ENCODE measurements at regions not wholly inside any gene's neighbourhood (a gene's known extent, or its start where the extent isn't known, plus 50 kb on each side); places are given as distances from the start of the nearest gene placed in this dataset.

DNA sequence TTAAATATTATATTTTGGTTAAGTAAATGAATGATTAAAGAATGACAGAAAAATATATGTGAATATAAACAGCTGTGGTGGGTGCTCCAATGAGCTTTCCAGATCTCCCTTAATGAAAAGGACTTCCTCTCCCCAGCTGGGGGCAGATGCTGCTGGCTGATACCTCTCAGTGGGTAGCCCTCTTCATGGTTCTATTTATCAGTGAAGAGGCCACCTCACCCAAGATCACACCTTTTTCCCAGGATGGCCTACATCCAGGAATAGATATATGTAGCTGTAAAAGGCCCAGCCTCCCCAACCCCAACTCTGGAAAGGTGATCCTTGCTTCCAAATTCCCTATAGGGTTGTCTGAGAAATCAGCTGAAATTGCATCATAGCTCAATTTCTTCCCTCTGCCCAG is 135.2 kb upstream of the ACVR2A start:
- FAIRE-seq: no peak

DNA sequence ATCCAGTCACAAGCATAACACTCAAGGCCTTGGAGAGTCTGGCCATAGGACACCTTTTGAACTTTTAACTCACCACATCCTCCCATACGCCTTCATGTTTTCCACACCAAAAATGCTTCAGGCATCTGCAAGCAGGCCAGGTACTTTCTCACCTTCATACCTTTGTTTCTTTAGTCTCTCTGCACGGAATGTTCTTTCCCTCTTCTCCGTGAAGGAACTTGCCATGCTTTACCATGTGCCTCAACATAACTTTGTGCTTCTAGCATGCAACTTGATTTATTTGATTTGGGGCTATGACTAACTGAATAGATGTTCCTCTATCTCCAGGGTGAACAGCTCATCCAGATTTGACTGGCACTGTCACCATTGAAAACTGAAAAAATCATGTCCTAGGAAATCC is 141.7 kb upstream of the ACVR2A start:
- no peak for FAIRE-seq

DNA sequence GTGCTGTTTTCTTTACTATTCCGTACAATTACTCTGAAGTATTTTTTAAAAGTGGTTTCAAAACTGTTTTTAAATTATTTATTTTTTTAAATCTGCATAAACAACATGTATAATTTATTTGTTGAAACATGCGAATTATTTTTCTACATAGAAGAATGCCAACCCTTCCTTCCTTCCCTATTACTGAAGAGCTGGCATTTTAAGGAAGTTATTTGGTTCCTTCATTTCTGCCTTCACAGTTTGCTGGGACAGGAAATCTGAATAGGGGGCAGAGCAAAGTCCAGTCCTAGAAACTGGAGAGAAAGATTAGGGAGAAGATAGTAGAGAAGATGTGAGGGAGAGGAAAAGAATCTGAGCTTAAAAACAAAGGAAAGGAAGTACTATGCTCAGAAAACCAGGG is 146.7 kb upstream of the ACVR2A start:
- no peak for FAIRE-seq

DNA sequence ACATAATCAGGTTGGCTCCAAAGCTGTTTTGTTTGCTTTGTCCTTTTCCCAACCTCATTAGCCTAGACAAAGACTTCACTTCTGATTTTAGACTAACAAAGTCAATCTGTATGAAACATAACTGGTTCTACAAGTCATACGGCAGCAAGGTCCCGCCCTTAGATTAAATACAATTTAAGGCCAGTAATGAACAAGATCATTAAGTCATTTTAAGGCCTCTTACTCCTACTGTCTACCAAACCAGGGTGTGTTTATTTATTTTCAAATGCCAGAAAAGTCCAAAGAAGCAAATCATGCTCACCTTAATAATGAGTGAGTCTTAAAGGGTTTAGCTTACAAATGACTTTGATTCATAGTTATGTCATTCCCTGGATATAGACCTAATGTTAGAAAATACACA is 148.4 kb upstream of the ACVR2A start:
- FAIRE-seq: no peak

DNA sequence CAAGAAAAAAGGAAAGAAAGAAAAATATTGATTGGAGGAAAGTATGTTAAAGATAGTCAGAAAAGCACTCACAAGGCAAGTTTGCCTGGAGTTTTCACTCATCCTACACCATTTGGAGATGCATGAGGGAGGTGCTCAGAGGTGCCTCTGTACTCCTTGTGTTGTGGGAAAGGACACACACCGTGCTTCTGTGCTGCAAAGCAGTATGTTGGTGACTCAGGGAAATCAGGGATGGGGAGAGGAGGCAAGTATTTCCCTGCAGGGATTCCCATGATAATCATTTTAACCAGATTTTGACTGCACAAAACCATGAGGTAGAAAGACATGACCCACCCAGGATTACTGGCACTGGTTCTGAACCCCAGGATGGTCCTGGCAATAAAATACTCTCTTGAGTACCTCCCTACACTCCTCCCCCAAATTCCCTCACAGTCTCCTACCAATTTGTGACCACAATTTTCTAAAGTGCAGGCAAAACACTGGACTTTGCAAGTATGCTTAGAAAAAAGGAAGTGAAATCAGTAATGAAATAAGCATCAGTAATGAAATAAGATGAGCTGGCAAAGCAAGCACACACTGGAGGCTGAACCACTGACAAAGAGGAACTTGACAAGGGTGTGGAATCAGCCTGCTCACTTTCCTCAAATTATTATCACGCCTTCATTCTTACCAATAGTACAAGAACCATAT is 155.5 kb upstream of the ACVR2A start:
- no peak for FAIRE-seq

DNA sequence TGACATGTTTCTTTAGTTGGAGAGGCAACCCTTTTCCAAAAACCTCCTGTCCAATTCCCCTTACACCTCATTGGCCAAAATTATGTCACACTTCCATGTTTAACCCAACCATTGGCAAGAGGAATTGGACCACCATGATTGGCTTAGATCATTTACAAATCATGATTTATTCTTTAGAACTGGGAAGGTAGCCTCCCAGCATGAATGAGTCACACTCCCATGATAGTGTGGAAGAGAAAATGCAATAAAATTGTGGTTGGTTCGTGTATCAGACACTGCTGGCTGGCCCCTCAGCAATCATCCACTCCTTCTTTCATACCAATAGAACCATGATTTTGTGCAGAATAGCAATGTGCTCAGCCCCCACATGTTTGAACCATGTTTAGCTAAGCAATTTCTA is 156.6 kb upstream of the ACVR2A start:
- no peak for FAIRE-seq

DNA sequence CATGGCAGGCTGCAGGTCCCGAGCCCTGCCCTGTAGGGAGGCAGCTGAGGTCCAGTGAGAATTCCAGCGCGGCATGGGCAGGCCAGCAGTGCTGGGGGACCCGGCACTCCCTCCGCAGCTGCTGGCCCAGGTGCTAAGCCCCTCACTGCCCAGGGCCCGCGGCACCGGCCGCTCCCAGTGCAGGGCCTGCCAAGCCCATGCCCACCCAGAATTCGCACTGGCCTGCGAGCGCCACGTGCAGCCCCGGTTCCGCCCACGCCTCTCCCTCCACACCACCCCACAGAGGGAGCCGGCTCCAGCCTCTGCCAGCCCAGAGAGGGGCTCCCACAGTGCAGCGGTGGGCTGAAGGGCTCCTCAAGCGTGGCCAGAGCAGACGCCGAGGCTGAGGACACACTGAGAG is 158.5 kb upstream of the ACVR2A start:
- no peak for FAIRE-seq

DNA sequence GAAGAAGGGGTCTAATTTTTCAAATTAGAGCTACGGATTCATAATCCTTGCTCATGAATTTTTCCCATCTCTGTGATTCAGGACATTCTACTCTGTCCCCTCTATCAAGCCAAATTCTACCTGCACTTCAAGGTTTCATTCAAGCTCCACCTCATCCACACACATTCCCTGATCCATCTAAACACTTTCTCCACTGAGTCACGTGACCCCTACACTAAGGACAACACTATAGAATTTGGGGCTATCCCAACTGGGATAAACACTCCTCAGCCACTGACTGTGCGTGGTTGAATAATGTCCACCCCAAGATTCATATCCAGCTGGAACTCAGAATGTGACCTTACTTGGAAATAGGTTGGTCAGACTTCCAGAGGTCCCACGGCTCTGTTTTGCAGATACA is 159.9 kb upstream of the ACVR2A start:
- FAIRE-seq: no peak

DNA sequence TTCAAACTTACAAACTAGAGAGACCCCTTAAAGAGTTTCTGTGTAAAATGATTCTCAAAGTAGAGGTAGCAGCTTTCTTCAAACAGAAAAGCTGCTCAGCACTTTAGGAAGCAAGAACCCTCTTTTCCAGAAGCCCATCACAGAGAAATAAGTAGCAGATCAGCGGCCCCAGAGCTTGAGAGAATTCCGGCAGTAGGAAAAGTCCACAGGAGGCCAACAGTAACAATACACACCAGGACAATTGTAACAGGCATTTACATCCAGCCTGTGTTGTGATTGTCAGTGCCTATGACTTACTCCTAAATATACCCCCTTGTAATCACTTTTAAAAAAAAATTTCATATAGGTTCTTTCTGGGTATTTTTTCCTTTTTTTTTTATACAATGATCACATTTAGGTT is 161.4 kb upstream of the ACVR2A start:
- FAIRE-seq: no peak

DNA sequence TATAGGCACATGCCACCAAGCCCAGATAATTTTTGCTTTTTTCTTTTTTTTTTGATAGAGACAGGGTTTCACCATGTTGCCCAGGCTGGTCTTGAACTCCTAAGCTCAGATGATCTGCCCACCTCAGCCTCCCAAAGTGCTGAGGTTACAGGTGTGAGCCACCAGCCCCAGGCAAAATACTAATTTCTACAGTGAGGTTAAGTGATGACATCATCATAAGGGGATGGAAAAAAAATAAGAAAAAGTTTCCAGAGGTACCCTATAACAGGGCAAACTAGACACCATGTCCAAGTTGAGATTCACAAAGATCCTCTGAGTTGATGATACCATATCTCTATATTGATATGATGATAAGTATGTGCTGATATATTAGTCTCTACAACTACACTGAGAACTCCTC is 163.7 kb upstream of the ACVR2A start:
- no peak for FAIRE-seq

DNA sequence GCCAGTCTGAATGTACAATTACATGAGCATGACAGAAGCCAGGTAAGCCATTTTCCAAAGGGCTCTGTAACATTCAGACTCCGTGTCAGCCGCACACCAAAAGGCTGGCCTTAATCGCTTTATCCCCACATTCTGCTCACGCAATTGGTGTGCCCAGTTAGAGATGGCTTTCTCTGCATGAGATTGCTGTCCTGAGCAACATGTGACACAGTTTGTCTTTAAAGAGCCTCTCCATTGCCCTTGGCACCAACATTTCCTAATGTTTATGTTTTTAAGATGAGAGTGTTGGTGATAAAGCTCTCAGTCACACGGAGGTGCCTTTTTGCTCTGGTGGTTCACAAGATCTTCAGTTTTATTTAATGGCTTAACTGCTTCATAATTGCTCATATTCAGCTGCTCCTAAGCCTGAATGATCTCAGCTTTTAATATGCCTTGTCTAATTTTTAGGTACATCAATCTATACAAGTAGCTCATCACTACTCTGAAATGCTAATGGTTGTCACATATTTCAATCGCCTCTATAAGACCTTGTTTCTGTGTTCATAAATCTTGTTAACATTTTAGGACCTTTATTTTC is 164.8 kb upstream of the ACVR2A start:
- no peak for FAIRE-seq

DNA sequence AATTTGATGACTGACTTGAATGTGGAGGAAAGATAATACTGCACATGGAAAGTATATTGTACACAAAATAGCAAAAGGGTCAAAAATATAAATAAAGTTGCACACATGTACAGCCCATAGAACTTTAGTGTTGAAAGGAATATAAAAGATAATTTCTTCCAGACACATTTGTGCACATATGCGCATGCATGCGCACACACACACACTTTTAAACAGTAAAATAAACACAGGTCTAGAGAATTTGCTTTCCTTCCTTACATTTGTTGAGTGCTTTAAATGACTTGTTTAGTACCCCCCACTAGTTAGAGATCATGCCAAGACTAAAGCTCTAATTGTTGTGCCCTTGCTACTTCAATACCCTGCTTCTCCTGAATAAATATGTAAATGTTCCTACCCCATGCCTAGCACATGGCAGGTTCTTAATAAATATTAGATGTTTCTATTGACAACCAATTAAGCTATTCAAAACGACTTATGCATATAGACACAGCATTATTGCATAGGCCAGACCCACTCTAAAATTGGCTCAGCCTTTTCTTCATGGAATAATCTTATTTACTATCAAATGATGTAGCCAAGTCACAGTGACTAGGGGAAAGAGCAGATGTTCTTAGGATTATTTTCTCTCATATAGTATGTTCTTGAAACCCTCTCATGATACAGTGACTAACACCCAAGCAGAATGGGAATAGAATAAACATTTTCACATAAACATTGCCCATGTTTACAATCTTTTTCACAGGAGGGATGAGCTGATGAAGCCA is 165.5 kb upstream of the ACVR2A start:
- no peak for FAIRE-seq

DNA sequence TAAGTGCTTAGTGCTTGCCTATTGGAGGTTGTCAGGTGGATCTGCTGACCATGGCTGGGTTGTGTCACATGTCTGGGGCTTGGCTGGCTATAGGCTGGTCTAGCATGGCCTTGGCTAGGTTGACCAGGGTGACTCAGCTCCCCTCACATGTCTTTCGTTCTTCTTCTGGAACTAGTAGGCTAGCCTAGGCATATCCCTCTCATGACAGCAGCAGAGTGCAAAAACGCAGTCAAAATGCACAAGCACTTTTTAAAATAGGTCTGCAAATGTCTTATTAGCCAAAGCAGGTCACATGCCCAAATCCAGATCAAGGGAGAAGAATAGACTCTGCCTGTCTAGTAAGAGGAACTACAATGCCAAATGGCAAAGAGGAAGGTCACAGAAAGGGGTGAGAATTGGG is 179.7 kb upstream of the ACVR2A start:
- FAIRE-seq: no peak

DNA sequence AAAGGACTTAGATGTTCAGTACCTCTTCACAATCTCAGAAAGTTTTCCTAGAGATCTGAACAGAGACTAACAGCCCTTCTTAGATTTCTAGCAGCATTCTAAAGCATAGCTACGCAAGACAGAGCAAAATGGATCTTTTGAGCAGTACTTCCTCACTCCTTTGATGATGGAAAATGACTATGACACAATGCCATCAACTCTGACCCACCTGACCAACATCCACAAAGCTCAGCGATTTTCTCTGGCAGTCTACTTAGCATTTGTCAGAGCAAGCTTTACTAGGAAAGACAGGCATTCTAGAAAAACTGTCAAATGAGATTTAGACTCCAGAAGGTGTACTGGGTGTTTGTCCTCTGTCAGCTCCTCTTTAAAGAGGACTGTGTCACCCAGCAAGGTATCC is 180.9 kb upstream of the ACVR2A start:
- no peak for FAIRE-seq

DNA sequence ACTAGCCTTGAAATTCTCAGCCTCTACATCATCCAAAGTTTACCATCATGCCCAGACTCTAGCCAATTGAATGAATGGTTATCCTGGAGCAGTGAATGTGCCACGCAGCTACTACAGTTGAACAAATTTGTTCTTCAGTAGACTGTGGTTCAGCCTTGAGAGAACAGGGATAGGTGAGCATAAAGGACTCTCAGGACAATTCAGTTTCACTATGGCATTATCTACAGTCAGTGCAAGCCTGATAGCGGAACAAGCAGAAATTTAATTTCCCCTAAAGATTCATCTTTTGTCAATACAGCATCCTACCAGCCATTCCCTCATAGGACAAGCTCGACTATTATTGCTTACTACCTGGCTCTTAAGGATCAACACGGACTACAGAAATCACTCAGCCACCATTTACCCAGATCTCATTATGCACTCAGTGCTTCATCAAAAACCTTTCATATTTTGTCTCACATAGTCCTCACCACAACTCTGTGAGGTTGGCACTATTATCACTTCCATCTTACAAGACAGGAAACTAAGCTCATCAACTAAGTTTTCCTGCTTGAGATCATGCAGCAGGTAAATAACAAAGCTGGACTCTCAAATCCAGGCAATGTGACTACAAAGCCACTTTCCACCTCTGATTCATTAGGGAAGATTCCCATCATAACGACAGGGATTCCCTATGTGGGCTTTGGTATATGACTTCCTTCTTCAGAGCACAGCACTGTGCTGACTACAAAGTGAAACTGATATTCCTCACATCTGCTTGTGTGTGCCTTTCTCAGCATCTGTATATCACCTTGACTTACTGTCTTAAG is 181.5 kb upstream of the ACVR2A start:
- no peak for FAIRE-seq

DNA sequence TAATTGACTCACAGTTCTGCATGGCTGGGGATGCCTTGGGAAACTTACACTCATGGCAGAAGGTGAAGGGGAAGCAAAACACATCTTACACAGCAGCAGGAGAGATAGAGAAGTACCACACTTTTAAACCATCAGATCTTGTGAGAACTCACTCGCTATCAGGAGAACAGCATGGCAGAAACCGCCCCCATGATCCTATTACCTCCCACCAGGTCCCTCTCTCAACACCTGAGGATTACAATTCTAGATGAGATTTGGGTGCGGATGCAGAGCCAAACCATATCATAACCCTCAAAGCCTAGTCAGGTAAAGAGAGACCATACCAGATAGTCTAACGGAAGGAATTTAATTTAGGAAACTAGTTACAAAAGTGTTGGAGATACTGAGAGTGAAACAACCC is 182.6 kb upstream of the ACVR2A start:
- FAIRE-seq: no peak

DNA sequence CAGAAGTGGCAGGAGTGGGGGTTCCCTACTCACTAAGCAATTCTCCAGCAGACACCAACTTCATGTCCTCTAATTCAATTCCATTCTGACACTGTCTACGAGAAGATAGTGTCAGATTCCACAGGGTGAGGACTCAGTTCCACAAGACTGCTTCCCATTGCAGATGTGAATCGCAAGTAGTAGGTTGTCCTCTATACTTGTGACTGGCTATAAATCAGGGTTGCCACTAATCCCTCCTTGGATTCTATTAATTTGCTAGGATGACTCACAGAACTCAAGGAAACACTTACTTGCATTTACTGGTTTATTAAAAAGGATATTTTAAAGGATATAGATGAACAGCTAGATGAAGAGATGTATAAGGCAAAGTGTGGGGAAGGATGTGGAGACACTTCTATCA is 184.1 kb upstream of the ACVR2A start:
- no peak for FAIRE-seq

DNA sequence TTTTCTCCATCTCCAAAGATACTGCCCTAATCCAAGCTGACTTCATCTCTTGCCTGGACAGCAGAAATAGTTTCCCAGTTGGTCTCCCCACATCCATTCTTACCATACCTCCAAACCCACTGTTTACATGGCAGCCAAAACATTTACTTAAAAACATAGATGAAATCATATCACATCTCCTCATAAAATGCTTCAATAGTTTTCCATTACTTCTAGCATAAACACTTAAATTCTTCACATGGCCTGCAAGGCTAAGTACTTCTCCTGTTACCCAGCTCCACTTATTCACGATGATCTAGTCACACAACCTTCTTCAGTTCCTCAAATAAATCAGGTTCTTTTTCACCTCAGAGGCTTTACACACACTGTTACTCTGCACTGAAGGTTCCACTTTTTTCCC is 185.8 kb upstream of the ACVR2A start:
- FAIRE-seq: no peak

DNA sequence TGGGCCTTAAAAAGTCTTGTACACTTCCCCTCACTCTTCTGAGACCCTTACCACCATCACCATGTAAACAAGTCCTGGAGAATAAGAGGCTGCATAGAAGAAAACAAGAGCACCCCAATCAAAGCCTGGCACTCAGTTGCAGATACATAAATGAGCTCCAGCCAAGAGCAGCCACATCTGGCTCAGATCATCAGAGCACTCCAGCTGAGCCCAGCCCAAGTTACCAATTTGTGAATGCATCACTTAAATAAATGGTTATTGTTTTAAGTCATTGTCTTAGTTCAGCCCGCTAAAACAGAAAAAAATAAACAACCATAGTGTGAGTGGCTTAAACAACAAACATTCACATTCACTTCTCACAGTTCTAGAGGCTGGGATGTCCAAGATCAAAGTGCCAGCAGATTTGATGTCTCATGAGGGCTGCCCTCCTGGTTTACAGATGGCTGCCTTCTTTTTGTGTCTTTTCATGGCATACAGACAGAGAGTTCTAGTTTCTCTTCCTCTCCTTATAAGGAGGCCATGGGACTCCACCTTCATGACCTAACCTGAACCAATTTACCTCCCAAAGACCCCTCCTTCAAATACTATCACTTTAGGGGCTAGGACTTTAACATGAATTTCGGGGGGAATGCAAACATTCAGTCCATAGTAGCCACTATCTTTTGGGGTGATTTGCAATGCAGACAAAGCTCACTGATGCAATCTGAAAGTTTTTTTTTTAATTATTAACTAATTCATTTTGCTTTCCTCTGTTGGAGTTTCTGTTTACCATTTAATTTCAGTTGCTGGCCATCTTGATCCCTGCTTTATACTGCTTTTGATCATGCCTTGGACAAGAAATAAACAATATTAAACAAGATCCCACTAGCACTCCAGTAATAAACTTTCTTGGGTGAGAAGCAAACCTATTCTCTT is 187.5 kb upstream of the ACVR2A start:
- FAIRE-seq: no peak

DNA sequence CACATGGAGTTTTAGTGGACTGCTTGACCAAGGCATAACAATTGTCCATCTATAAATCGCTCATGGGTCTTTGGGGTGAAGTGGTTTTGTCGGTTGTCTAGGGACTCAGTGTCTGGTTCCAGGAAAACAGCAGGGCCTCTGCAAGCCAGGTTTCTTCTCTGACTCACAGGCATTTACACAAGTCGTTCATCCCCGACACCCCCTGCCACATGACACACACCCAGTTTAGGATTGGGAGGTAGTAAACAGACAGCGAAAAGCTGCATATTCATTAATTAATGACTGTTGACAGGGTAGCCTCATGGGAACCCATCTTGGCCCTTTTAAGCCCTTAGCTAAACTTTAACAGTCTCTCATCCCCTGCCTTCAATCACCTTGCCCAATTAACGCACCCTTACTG is 194.8 kb upstream of the ACVR2A start:
- no peak for FAIRE-seq

DNA sequence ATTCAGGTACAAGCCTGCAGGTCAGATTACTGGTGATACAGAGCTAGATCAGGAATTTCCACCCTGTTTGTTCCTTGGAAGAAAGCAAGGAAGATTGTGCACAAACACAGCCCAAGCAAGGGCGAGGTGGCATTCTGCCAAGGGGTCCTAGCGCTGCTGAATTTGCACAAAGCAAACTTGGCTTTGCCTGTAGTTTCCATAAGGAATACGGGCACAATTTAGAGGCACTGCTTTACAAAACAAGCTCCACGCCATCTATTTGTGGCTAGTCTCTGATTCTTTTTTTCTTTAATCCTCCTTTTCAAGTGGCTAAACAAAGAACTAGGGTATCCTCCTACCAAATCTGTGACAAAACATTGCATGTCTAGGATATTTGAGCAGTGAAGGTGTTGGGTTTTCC is 195.5 kb upstream of the ACVR2A start:
- FAIRE-seq: no peak

DNA sequence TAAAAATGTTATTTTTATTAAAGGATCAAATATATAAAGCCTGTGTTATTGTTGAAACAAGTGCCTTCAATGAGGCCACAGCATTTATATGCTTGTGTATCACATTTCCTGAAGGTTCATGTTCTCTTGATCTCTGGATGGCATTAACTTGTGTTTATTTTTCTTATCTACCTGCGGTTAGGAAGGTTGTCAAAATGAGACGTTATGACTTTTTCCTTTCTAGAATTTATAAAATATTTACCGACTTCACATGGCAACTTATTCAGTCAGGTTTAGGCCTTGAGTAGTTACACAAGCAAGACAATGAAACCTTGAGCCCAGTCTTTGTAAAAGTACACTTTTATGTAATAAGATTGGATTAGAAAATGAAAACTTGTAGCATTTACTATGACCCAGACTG is 196.4 kb upstream of the ACVR2A start:
- FAIRE-seq: no peak

DNA sequence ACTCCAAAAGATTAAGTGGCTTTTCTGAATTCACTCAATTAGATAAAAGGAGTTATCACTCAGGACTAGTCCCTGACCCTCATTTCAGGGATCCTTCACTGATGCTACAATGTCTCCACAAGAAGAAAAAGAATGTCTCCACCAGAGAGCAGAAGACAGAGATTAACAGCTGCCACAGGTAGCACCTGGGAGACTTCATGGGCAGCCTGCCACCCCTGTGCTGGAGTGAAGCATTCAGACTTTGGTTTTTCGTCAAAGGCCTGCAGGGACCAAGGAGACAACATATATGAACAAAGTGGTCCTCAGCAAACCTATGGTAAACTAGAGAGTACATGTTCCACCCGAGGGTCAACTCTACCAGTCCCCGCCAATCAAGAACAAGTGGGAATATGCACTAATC is 197.0 kb upstream of the ACVR2A start:
- FAIRE-seq: no peak

Data from G401.6 (cell line).